Neural cell (in vitro differentiated cells): ENCODE measurements at regions not wholly inside any gene's neighbourhood (a gene's known extent, or its start where the extent isn't known, plus 50 kb on each side); places are given as distances from the start of the nearest gene placed in this dataset.

Experiments used
- H2AFZ ChIP-seq: fragments of 200-600, 300-800 bp; sonication (generic), shearing (Covaris generic); 2 replicates; pipeline ENCODE4 v1.6.0; 2014; ENCODE audit warnings: low read depth, mild to moderate bottlenecking, antibody characterized with exemption, low read length, moderate library complexity
- H3F3A ChIP-seq: fragments of 200-600 bp; shearing (Covaris generic); 2 replicates; pipeline ENCODE4 v1.6.1; 2016; ENCODE audit warnings: mild to moderate bottlenecking, moderate library complexity, mixed read lengths, antibody characterized with exemption, low read length; ENCODE audit not compliant: insufficient read depth, poor library complexity, severe bottlenecking
- H3K27ac ChIP-seq: fragments of 200-600, 300-800 bp; sonication (generic), shearing (Covaris generic); 2 replicates; pipeline ENCODE4 v1.5.1; 2014; ENCODE audit warnings: mild to moderate bottlenecking, low read length, moderate library complexity
- H3K27me3 ChIP-seq: fragments of 300-800, 200-600 bp; sonication (generic), shearing (Covaris generic); 2 replicates; pipeline ENCODE4 v1.6.0; 2014; ENCODE audit warnings: mild to moderate bottlenecking, low read depth, low read length, moderate library complexity; ENCODE audit not compliant: insufficient read depth
- H3K36me3 ChIP-seq: fragments of 300-800, 200-600 bp; sonication (generic), shearing (Covaris generic); 2 replicates; pipeline ENCODE4 v1.5.1; 2014; ENCODE audit warnings: mild to moderate bottlenecking, antibody characterized with exemption, low read length, moderate library complexity; ENCODE audit not compliant: insufficient read depth
- H3K4me2 ChIP-seq: fragments of 300-800, 200-600 bp; sonication (generic), shearing (Covaris generic); 2 replicates; pipeline ENCODE4 v1.6.0; 2014; ENCODE audit warnings: mild to moderate bottlenecking, low read length
- H3K4me3 ChIP-seq: fragments of 300-800, 200-600 bp; sonication (generic), shearing (Covaris generic); 2 replicates; pipeline ENCODE4 v1.5.1; 2014; ENCODE audit warnings: mild to moderate bottlenecking, low read length, moderate library complexity
- H3K79me2 ChIP-seq: fragments of 200-600 bp; shearing (Covaris generic); replicated peaks from 2 replicates; pipeline ENCODE4 v1.6.0; 2014; ENCODE audit warnings: mild to moderate bottlenecking, low read length, moderate library complexity; ENCODE audit not compliant: insufficient read depth
- H3K9ac ChIP-seq: fragments of 300-800, 200-600 bp; sonication (generic), shearing (Covaris generic); 2 replicates; pipeline ENCODE4 v1.6.1; 2016; ENCODE audit warnings: mild to moderate bottlenecking, low read length, mixed read lengths
- H3K9me2 ChIP-seq: fragments of 200-600 bp; shearing (Covaris generic); 2 replicates; pipeline ENCODE4 v1.6.1; 2016; ENCODE audit warnings: mild to moderate bottlenecking, low read length, mixed read lengths; ENCODE audit not compliant: insufficient read depth
- H3K9me3 ChIP-seq: fragments of 200-600, 300-800 bp; sonication (generic), shearing (Covaris generic); 2 replicates; pipeline ENCODE4 v1.6.1; 2016; ENCODE audit warnings: mild to moderate bottlenecking, mixed run types, low read length, moderate library complexity, mixed read lengths
- H4K20me1 ChIP-seq: fragments of 200-600 bp; shearing (Covaris generic); 2 replicates; pipeline ENCODE4 v1.6.1; 2016; ENCODE audit warnings: mild to moderate bottlenecking, mixed run types; ENCODE audit not compliant: insufficient read depth
- CTCF ChIP-seq: fragments of 450-650 bp; IDR thresholded peaks from 2 replicates; pipeline ENCODE4 v1.5.1; 2014; ENCODE audit warnings: antibody characterized with exemption, mild to moderate bottlenecking, moderate library complexity; ENCODE audit not compliant: poor library complexity, severe bottlenecking
- EP300 ChIP-seq: fragments of 450-650 bp; conservative IDR thresholded peaks from 2 replicates; pipeline ENCODE4 v1.6.1; 2014; ENCODE audit warnings: antibody characterized with exemption, mild to moderate bottlenecking, moderate library complexity; ENCODE audit not compliant: poor library complexity, severe bottlenecking
- EZH2 ChIP-seq: fragments of 200-600, 300-800 bp; shearing (Covaris generic), sonication (generic); IDR thresholded peaks from 2 replicates; pipeline ENCODE4 v1.6.1; 2014; ENCODE audit warnings: antibody characterized with exemption, low read length, borderline replicate concordance, mild to moderate bottlenecking; ENCODE audit not compliant: insufficient read depth, poor library complexity, severe bottlenecking
- MXI1 ChIP-seq: fragments of 450-650 bp; conservative IDR thresholded peaks from 2 replicates; pipeline ENCODE4 v1.6.1; 2014; ENCODE audit warnings: antibody characterized with exemption, mild to moderate bottlenecking; ENCODE audit not compliant: poor library complexity, severe bottlenecking
- POLR2AphosphoS5 ChIP-seq: IDR thresholded peaks from 2 replicates; pipeline ENCODE4 v1.6.1; 2012
- RAD21 ChIP-seq: fragments of 450-650 bp; conservative IDR thresholded peaks from 2 replicates; pipeline ENCODE4 v1.6.1; 2014; ENCODE audit warnings: antibody characterized with exemption, mild to moderate bottlenecking, moderate library complexity
- SMC3 ChIP-seq: fragments of 450-650 bp; conservative IDR thresholded peaks from 2 replicates; pipeline ENCODE4 v1.6.1; 2014; ENCODE audit warnings: antibody characterized with exemption, mild to moderate bottlenecking, moderate library complexity; ENCODE audit not compliant: poor library complexity
- TAF1 ChIP-seq: IDR thresholded peaks from 2 replicates; pipeline ENCODE4 v1.6.1; 2012; ENCODE audit warnings: low read depth
- TF ChIP-seq, protein P1 (sequence below): IDR thresholded peaks from 2 replicates; pipeline ENCODE4 v1.6.1; 2012; ENCODE audit warnings: borderline replicate concordance

GRCh38 chr3:124450366-124450765 is 279.9 kb upstream of the UMPS start:
- H3K9me3 ChIP-seq, result no peaks in the 10 kb centered on the region
- no peak overlapping the region for H3K27ac ChIP-seq
- no peaks in the 10 kb centered on the region for H3K9me2 ChIP-seq
- H3K36me3 ChIP-seq, result peaks cover 17% of the 10 kb centered on the region
- H3K79me2 ChIP-seq, result no peaks in the 10 kb centered on the region
- H3K27me3 ChIP-seq, result no peaks in the 10 kb centered on the region
- H3K4me2 ChIP-seq, result no peak overlapping the region
- H3K4me3 ChIP-seq, result no peak overlapping the region
- H4K20me1 ChIP-seq, result no peaks in the 10 kb centered on the region
- H2AFZ ChIP-seq, result no peak overlapping the region
- TF ChIP-seq EZH2 (no peak), MXI1 (no peak), RAD21 (no peak), EP300 (no peak), CTCF (no peak), POLR2AphosphoS5 (no peak)
- TF ChIP-seq, protein P1, sequence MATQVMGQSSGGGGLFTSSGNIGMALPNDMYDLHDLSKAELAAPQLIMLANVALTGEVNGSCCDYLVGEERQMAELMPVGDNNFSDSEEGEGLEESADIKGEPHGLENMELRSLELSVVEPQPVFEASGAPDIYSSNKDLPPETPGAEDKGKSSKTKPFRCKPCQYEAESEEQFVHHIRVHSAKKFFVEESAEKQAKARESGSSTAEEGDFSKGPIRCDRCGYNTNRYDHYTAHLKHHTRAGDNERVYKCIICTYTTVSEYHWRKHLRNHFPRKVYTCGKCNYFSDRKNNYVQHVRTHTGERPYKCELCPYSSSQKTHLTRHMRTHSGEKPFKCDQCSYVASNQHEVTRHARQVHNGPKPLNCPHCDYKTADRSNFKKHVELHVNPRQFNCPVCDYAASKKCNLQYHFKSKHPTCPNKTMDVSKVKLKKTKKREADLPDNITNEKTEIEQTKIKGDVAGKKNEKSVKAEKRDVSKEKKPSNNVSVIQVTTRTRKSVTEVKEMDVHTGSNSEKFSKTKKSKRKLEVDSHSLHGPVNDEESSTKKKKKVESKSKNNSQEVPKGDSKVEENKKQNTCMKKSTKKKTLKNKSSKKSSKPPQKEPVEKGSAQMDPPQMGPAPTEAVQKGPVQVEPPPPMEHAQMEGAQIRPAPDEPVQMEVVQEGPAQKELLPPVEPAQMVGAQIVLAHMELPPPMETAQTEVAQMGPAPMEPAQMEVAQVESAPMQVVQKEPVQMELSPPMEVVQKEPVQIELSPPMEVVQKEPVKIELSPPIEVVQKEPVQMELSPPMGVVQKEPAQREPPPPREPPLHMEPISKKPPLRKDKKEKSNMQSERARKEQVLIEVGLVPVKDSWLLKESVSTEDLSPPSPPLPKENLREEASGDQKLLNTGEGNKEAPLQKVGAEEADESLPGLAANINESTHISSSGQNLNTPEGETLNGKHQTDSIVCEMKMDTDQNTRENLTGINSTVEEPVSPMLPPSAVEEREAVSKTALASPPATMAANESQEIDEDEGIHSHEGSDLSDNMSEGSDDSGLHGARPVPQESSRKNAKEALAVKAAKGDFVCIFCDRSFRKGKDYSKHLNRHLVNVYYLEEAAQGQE, result no peak
- H3F3A ChIP-seq, result no peaks in the 10 kb centered on the region
- H3K9ac ChIP-seq, result no peak overlapping the region

- TF ChIP-seq TAF1 (no peak), RAD21 (no peak), EP300 (no peak), POLR2AphosphoS5 (no peak), CTCF (no peak), MXI1 (no peak), SMC3 (no peak), EZH2 (no peak)
- TF ChIP-seq, protein P1, result no peak
- H3K9me2 ChIP-seq, result no peaks in the 10 kb centered on the region
- no peaks in the 10 kb centered on the region for H3K27me3 ChIP-seq
- no peaks in the 10 kb centered on the region for H4K20me1 ChIP-seq
- no peaks in the 10 kb centered on the region for H3K9me3 ChIP-seq
- H3K4me2 ChIP-seq, result no peak overlapping the region
- H2AFZ ChIP-seq, result no peak overlapping the region
- H3K79me2 ChIP-seq, result no peaks in the 10 kb centered on the region
- H3K9ac ChIP-seq, result no peak overlapping the region
- no peak overlapping the region for H3K27ac ChIP-seq
- peaks cover 21% of the 10 kb centered on the region for H3K36me3 ChIP-seq
- no peak overlapping the region for H3K4me3 ChIP-seq
- no peaks in the 10 kb centered on the region for H3F3A ChIP-seq
These were observed 278.5 kb upstream of the UMPS start for GRCh38 chr3:124451630-124452317.
